SJCRH30 (cell line): ENCODE measurements at regions not wholly inside any gene's neighbourhood (a gene's known extent, or its start where the extent isn't known, plus 50 kb on each side); places are given as distances from the start of the nearest gene placed in this dataset.
"Not testable (repeated sequence)": the region's sequence is repeated elsewhere in the genome, so short reads cannot be mapped to it uniquely, and the experiment has no call there.

ENCODE experiments used
- DNase-seq, 2 experiments: peaks; one replicate each; pipeline ENCODE4 v3.0.0-alpha.2; 2015 to 2020
- H3K27ac ChIP-seq: fragments of 250-450 bp; sonication (Bioruptor Pico); 2 replicates; pipeline ENCODE4 v1.5.1; 2020; ENCODE audit warnings: mild to moderate bottlenecking, moderate library complexity
- H3K27me3 ChIP-seq: fragments of 250-450 bp; sonication (Bioruptor Pico); 2 replicates; pipeline ENCODE4 v1.5.1; 2020; ENCODE audit warnings: mild to moderate bottlenecking, moderate library complexity
- H3K36me3 ChIP-seq: fragments of 250-450 bp; sonication (Bioruptor Pico); 2 replicates; pipeline ENCODE4 v1.5.1; 2020; ENCODE audit warnings: mild to moderate bottlenecking, moderate library complexity
- H3K4me1 ChIP-seq: fragments of 250-450 bp; sonication (Bioruptor Pico); 2 replicates; pipeline ENCODE4 v1.5.1; 2020; ENCODE audit warnings: mild to moderate bottlenecking, moderate library complexity
- H3K4me3 ChIP-seq: fragments of 250-450 bp; sonication (Bioruptor Pico); 2 replicates; pipeline ENCODE4 v1.5.1; 2020; ENCODE audit warnings: mild to moderate bottlenecking, moderate library complexity
- H3K9me3 ChIP-seq: fragments of 250-450 bp; sonication (Bioruptor Pico); replicated peaks from 2 replicates; pipeline ENCODE4 v1.5.1; 2020; ENCODE audit warnings: mild to moderate bottlenecking, moderate library complexity

GRCh38 chr2:55124682-55125081, 74.4 kb upstream of the RTN4 start:
- H3K9me3 ChIP-seq, H3K27me3 ChIP-seq, DNase-seq: not testable (repeated sequence)

DNA sequence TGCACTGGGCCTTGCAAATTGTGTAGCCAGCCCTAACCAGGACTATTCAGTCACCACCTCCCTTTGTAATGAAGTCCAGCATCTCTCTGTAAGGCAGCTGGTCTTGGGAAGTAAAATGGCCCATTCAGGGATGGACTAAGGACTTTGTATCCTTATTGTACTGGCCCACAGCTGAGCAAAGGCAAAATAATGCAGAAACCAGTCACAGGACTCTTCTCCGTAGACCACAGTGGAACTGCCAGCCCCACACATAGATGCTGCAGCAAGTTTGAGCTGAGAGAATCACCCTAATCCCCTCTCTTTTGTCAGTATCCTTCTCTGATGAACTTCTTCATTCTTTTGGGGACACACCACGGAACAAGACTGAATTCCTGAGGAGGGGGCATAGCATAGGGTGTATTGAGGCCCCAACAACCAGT, 73.6 kb upstream of the RTN4 start:
- Histone ChIP-seq H3K4me3 (no peak overlapping the region), H3K9me3 (no peaks in the 10 kb centered on the region; the same call in 1 of the 2 replicates), H3K36me3 (no peaks in the 10 kb centered on the region), H3K27ac (no peak overlapping the region), H3K4me1 (peaks cover 25% of the 10 kb centered on the region), H3K27me3 (no peaks in the 10 kb centered on the region)
- DNase-seq: no peak

More at GRCh38 chr2:55124682-55125081, 74.4 kb upstream of the RTN4 start:
- peaks cover 18% of the 10 kb centered on the region for H3K4me1 ChIP-seq
- not testable (repeated sequence) for H3K36me3 ChIP-seq, H3K4me3 ChIP-seq, H3K27ac ChIP-seq

GRCh38 chr2:55120634-55121359, 70.5 kb upstream of the RTN4 start:
- DNase-seq: peak; percentile 100
- Histone ChIP-seq H3K27ac (peak overlapping the region; percentile 90), H3K4me1 (peaks cover 31% of the 10 kb centered on the region), H3K27me3 (no peaks in the 10 kb centered on the region), H3K9me3 (no peaks in the 10 kb centered on the region), H3K36me3 (no peaks in the 10 kb centered on the region), H3K4me3 (peak overlapping the region; percentile 35)

- peak overlapping the region; percentile 35 for H3K4me3 ChIP-seq
- no peaks in the 10 kb centered on the region for H3K9me3 ChIP-seq
- DNase-seq: peak; percentile 92 to 97
- H3K4me1 ChIP-seq: peaks cover 37% of the 10 kb centered on the region
- H3K27me3 ChIP-seq: no peaks in the 10 kb centered on the region
- peak overlapping the region; percentile 90 for H3K27ac ChIP-seq
- H3K36me3 ChIP-seq: no peaks in the 10 kb centered on the region
Observed at GRCh38 chr2:55119711-55120487, 69.6 kb upstream of the RTN4 start.

GRCh38 chr2:55118643-55119083, 68.4 kb upstream of the RTN4 start:
- Histone ChIP-seq H3K4me3 (no peak overlapping the region), H3K36me3 (no peaks in the 10 kb centered on the region), H3K4me1 (peaks cover 37% of the 10 kb centered on the region), H3K27ac (no peak overlapping the region), H3K27me3 (no peaks in the 10 kb centered on the region), H3K9me3 (no peaks in the 10 kb centered on the region)
- no peak for DNase-seq

DNA sequence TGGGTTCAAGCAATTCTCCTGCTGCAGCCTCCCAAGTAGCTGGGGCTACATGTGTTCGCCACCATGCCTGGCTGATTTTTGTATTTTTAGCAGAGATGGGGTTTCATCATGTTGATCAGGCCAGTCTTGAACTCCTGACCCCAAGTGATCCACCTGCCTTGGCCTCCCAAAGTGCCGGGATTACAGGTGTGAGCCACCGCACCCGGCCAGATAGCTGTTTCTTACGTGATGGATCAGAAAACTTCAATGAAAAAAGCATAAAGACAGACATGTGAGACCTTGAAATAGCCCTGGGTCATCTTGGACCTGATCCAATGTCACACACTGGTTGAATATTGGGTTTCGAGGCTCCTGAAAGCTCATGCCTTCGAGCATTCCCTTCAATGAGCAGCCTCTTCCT, 66.7 kb upstream of the RTN4 start:
- Histone ChIP-seq H3K27ac (no peak overlapping the region), H3K9me3 (no peaks in the 10 kb centered on the region), H3K36me3 (no peaks in the 10 kb centered on the region), H3K4me1 (peaks cover 47% of the 10 kb centered on the region), H3K27me3 (no peaks in the 10 kb centered on the region), H3K4me3 (no peak overlapping the region)
- peak in 1 of 2 experiments; percentile 58 for DNase-seq

DNA sequence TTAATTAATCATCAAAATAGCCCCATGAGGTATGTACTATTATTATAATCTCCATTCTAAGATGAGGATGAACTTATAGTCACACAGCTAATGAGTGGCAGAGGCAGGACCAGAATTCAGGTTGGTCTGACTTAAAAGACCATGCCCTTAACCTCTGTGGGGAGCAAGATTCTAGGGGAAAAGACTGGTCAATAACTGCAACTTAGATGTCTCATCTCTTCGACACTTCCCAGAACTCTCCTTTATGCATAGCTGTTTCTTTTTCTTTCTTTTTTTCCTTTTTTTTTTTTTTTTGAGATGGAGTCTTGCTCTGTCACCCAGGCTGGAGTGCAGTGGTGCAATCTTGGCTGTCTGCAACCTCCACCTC, 66.3 kb upstream of the RTN4 start:
- no peak overlapping the region for H3K4me3 ChIP-seq
- no peak for DNase-seq
- H3K36me3 ChIP-seq: no peaks in the 10 kb centered on the region
- no peak overlapping the region for H3K27ac ChIP-seq
- H3K27me3 ChIP-seq: no peaks in the 10 kb centered on the region
- no peaks in the 10 kb centered on the region for H3K9me3 ChIP-seq
- H3K4me1 ChIP-seq: peaks cover 47% of the 10 kb centered on the region

DNA sequence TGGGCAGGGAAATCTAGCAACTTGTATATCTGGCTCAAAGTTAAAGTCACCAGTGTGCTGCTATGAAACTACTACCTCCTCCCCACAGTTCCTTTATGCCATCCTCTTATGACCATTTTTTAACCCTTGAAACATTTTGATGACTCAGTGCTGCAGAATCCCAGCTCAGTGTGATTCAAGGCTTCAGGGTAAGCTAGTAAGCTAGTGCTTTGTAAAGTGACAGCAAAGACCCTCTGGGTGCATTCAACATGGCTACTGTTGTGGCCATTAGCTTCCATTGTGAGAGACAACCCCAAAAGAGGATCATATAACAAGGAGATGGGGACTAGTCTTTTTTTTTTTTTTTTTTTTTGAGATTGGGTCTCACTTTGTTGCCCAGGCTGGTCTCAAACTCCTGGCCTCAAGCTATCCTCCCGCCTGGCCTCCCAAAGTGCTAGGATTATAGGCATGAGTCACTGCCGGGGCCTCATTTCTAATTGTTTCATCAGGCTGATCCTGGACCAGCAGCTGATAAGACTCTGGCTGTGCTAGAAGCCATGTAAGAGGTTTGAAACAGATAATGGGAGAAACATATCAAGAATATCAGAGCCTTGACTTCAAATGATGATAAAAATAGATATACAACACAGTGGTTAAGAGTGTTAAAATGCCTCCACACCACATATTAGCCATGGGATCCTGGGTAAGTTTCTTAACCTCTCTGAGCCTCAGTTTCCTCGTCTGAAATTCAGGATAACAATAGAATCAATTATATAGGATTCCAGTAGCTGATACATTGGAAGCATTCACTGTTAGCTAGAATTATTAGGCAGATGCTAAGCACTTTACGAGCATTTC, 65.7 kb upstream of the RTN4 start:
- H3K4me1 ChIP-seq: peaks cover 47% of the 10 kb centered on the region
- no peak overlapping the region for H3K27ac ChIP-seq
- H3K9me3 ChIP-seq: no peaks in the 10 kb centered on the region
- no peak overlapping the region for H3K4me3 ChIP-seq
- peak in 1 of 2 experiments; percentile 51 for DNase-seq
- H3K27me3 ChIP-seq: no peaks in the 10 kb centered on the region
- H3K36me3 ChIP-seq: no peaks in the 10 kb centered on the region

DNA sequence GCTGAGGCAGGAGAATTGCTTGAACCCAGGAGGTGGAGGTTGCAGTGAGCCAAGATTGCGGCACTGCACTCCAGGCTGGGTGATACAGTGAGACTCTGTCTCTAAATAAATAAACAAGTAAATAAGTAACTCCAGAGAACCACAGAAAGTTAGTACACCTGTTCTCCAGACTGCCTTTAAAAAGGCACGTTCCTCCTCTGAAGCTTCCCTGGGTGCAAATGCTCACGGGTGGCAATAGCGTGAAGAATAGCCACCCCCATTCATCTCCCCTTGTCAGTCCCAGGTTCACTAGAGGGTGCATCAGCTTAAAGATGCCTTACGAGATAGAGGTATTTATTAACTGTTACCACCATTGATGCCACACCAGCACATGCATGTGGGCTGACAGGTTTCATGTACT, 64.3 kb upstream of the RTN4 start:
- H3K4me1 ChIP-seq: peaks cover 52% of the 10 kb centered on the region

GRCh38 chr2:55114082-55114481, 63.8 kb upstream of the RTN4 start:
- H3K9me3 ChIP-seq: no peaks in the 10 kb centered on the region
- H3K27me3 ChIP-seq: no peaks in the 10 kb centered on the region
- no peak overlapping the region for H3K4me3 ChIP-seq
- peaks cover 52% of the 10 kb centered on the region for H3K4me1 ChIP-seq
- no peak overlapping the region for H3K27ac ChIP-seq
- DNase-seq: no peak
- no peaks in the 10 kb centered on the region for H3K36me3 ChIP-seq

More for the DNA sequence above, 64.3 kb upstream of the RTN4 start:
- no peaks in the 10 kb centered on the region for H3K9me3 ChIP-seq
- H3K36me3 ChIP-seq: no peaks in the 10 kb centered on the region
- no peak overlapping the region for H3K4me3 ChIP-seq
- no peak for DNase-seq
- H3K27me3 ChIP-seq: no peaks in the 10 kb centered on the region
- H3K27ac ChIP-seq: no peak overlapping the region

- H3K27ac ChIP-seq: peak overlapping the region; percentile 79
- H3K4me1 ChIP-seq: peaks cover 58% of the 10 kb centered on the region
- H3K36me3 ChIP-seq: no peaks in the 10 kb centered on the region
- H3K9me3 ChIP-seq: no peaks in the 10 kb centered on the region
- peak overlapping the region; percentile 18 for H3K4me3 ChIP-seq
- no peaks in the 10 kb centered on the region for H3K27me3 ChIP-seq
- peak; percentile 92 to 94 for DNase-seq
Observed at GRCh38 chr2:55112229-55113031, 62.2 kb upstream of the RTN4 start.

DNA sequence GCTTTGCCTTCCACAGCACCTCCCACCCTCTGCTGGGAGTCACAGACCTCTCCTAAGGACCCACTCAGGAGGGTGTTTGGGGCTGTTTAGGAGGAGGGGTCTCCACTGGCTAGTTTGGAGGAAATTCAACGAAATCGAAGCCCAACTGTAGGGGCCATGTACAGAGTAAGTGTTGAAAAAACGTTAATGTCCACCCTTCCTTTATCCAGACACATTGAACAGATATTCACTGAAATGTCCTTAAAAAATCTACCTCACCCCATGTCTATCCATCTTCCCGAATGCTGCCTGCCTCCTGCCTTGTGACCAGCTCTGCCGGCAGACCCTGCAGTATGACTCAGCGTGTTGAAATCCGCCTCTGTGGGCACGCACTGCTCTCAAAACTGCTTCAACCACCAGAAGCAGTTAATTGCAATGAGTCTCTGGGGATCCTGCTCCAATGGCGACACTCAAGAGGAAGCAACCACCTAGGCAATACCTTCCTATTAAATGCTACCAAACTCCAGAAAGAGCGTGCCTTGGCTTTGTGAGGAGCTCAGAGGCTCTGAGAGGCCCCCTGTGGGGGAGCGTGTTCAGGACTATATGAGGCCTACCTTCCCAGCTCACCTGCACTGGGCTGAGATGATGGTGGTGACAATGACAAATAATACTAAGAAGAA, 61.4 kb upstream of the RTN4 start:
- DNase-seq: peak; percentile 94 to 95
- Histone ChIP-seq H3K9me3 (no peaks in the 10 kb centered on the region), H3K36me3 (no peaks in the 10 kb centered on the region), H3K27me3 (no peaks in the 10 kb centered on the region), H3K4me1 (peaks cover 57% of the 10 kb centered on the region), H3K4me3 (peak overlapping the region; percentile 18), H3K27ac (peak overlapping the region; percentile 79)

DNA sequence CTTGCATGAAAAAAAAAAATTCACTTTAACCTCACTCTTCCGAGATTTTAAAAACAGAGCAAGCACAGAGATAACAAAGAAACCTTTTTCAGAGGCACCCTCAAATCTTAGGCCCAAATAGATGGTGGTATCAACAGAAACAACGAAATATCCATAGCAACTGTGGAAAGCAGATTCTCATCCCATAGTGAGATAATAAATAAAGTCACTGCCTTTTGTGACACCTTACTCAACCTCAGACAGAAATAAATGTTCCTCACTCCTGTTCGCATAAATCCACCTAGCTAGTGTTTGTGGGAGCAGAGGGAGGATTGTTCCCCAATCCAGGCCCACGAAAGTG, 60.9 kb upstream of the RTN4 start:
- H3K27me3 ChIP-seq: no peaks in the 10 kb centered on the region
- H3K36me3 ChIP-seq: no peaks in the 10 kb centered on the region
- peak overlapping the region; percentile 18; the same call in 1 of the 2 replicates for H3K4me3 ChIP-seq
- H3K27ac ChIP-seq: peak overlapping the region; percentile 79
- H3K9me3 ChIP-seq: no peaks in the 10 kb centered on the region
- H3K4me1 ChIP-seq: peaks cover 57% of the 10 kb centered on the region
- no peak for DNase-seq
